HCT116 (cell line): ENCODE measurements at regions not wholly inside any gene's neighbourhood (a gene's known extent, or its start where the extent isn't known, plus 50 kb on each side); places are given as distances from the start of the nearest gene placed in this dataset.

Experiments
- ATAC-seq: fragments of 200-7000 bp; cut with Tn5 transposase; 2 replicates; pipeline ENCODE4 v1.9.1; 2020; ENCODE audit warnings: mild to moderate bottlenecking, moderate library complexity
- BruUV-seq: library from RNA; stranded (reverse); fragments of 400-500 nt; replicated peaks from 2 replicates; lab custom pipeline; 2021; lab: Mats Ljungman, UMichigan
- CTCF ChIA-PET: fragments of 300-600 bp; sonication (Branson Sonifier 250); formaldehyde crosslinking; loops from one replicate; lab custom pipeline; 2021; ENCODE audit warnings: antibody characterized with exemption; lab: Charles Lee
- POLR2A ChIA-PET: fragments of 300-600, 350-600 bp; sonication (Branson Sonifier 250); formaldehyde crosslinking; loops from one replicate; lab custom pipeline; 2021; ENCODE audit warnings: antibody characterized with exemption; lab: Charles Lee
- RAD21 ChIA-PET, 2 experiments: fragments of 300-600 bp; sonication (Branson Sonifier 250); formaldehyde crosslinking; loops; one replicate each; lab custom pipeline; 2023; ENCODE audit warnings: low total read pairs in 2 of 2; ENCODE audit not compliant: uncharacterized antibody in 2 of 2, unreplicated experiment in 2 of 2, low non-redundant PET in 1 of 2; lab: Charles Lee
- DNase-seq: peaks from one replicate; pipeline ENCODE4 v3.0.0-alpha.2; 2010; ENCODE audit warnings: low read depth, low spot score
- H2AFZ ChIP-seq: fragments of 200-600 bp; shearing (Covaris generic), sonication (generic); 2 replicates; pipeline ENCODE4 v1.6.1; 2017; ENCODE audit warnings: low read depth, mixed run types, mixed read lengths, antibody characterized with exemption, low read length; ENCODE audit not compliant: poor library complexity, severe bottlenecking
- H3K27ac ChIP-seq: 2 replicates; pipeline ENCODE4 v1.5.1; 2012; ENCODE audit warnings: low read depth, low read length
- H3K27me3 ChIP-seq: fragments of 200-600 bp; sonication (generic); 2 replicates; pipeline ENCODE4 v1.6.1; 2016; ENCODE audit warnings: mixed run types, low read length, mixed read lengths; ENCODE audit not compliant: insufficient read depth
- H3K36me3 ChIP-seq, 2 experiments: fragments of 200-500 bp in 1 of 2; fragments of 200-600 bp in 1 of 2; sonication (Bioruptor generic) in 1 of 2; sonication (generic) in 1 of 2; 2 replicates each; pipeline versions ENCODE4 v1.5.1 to v1.6.1; 2014 to 2016; ENCODE audit warnings: low read length in 2 of 2, inconsistent platforms in 1 of 2, mixed read lengths in 1 of 2, mixed run types in 1 of 2; ENCODE audit not compliant: insufficient read depth in 2 of 2, control insufficient read depth in 1 of 2
- H3K4me1 ChIP-seq, 2 experiments: fragments of 200-600 bp in 1 of 2; sonication (generic) in 1 of 2; 2 replicates each; pipeline versions ENCODE4 v1.5.1 to v1.6.1; 2012 to 2017; ENCODE audit warnings: low read length in 2 of 2, inconsistent platforms in 1 of 2, mild to moderate bottlenecking in 1 of 2, mixed read lengths in 1 of 2, mixed run types in 1 of 2, moderate library complexity in 1 of 2; ENCODE audit not compliant: insufficient read depth in 2 of 2, control insufficient read depth in 1 of 2
- H3K4me2 ChIP-seq: fragments of 200-600 bp; sonication (generic); 2 replicates; pipeline ENCODE4 v1.6.1; 2017; ENCODE audit warnings: mixed run types, low read length, mixed read lengths
- H3K4me3 ChIP-seq, 2 experiments: fragments of 200-600 bp in 1 of 2; sonication (generic) in 1 of 2; replicated peaks in 1 of 2; 2 replicates each; pipeline ENCODE4 v1.5.1; 2011 to 2016; ENCODE audit warnings: low read length in 2 of 2, control low read depth in 1 of 2, low read depth in 1 of 2, mild to moderate bottlenecking in 1 of 2, mixed read lengths in 1 of 2, mixed run types in 1 of 2
- H3K79me2 ChIP-seq: fragments of 200-600 bp; sonication (generic); 2 replicates; pipeline ENCODE4 v1.6.1; 2017; ENCODE audit warnings: mild to moderate bottlenecking, mixed run types, low read length, moderate library complexity, mixed read lengths; ENCODE audit not compliant: insufficient read depth
- H3K9ac ChIP-seq: fragments of 200-600 bp; sonication (generic); 2 replicates; pipeline ENCODE4 v1.6.1; 2016; ENCODE audit warnings: low read length, mixed read lengths
- H3K9me2 ChIP-seq: fragments of 200-600 bp; sonication (generic), shearing (Covaris generic); 2 replicates; pipeline ENCODE4 v1.6.1; 2017; ENCODE audit warnings: mixed run types, mild to moderate bottlenecking, moderate library complexity; ENCODE audit not compliant: insufficient read depth
- H3K9me3 ChIP-seq, 2 experiments: fragments of 200-500 bp in 1 of 2; fragments of 200-600 bp in 1 of 2; sonication (Bioruptor generic) in 1 of 2; sonication (generic) in 1 of 2; 2 replicates each; pipeline ENCODE4 v1.6.1; 2014 to 2017; ENCODE audit warnings: low read length in 2 of 2, mixed read lengths in 2 of 2, inconsistent platforms in 1 of 2, low read depth in 1 of 2, mild to moderate bottlenecking in 1 of 2, mixed run types in 1 of 2, moderate library complexity in 1 of 2; ENCODE audit not compliant: control insufficient read depth in 1 of 2, insufficient read depth in 1 of 2
- H4K20me1 ChIP-seq: fragments of 200-600 bp; sonication (generic), shearing (Covaris generic); 2 replicates; pipeline ENCODE4 v1.6.1; 2017; ENCODE audit warnings: mixed run types, mild to moderate bottlenecking, moderate library complexity; ENCODE audit not compliant: insufficient read depth
- CBX3 ChIP-seq: IDR thresholded peaks from 2 replicates; pipeline ENCODE4 v1.6.1; 2012; ENCODE audit warnings: low read depth
- EGR1 ChIP-seq: IDR thresholded peaks from 2 replicates; pipeline ENCODE4 v1.6.1; 2012; ENCODE audit warnings: low read depth
- ELF1 ChIP-seq: IDR thresholded peaks from 2 replicates; pipeline ENCODE4 v1.6.1; 2012; ENCODE audit warnings: low read depth, borderline replicate concordance
- FOSL1 ChIP-seq: IDR thresholded peaks from 2 replicates; pipeline ENCODE4 v1.6.1; 2012; ENCODE audit warnings: low read depth
- RAD21 ChIP-seq: IDR thresholded peaks from 2 replicates; pipeline ENCODE4 v1.6.1; 2012; ENCODE audit warnings: low read depth, mild to moderate bottlenecking
- SIN3A ChIP-seq: IDR thresholded peaks from 2 replicates; pipeline ENCODE4 v1.6.1; 2012; ENCODE audit warnings: low read depth
- ZFX ChIP-seq: fragments of 450-650 bp; IDR thresholded peaks from 2 replicates; pipeline ENCODE4 v1.6.1; 2017
- ZNF274 ChIP-seq: fragments of 200-500 bp; sonication (Bioruptor generic); IDR thresholded peaks from 2 replicates; pipeline ENCODE4 v1.6.1; 2014; ENCODE audit warnings: mild to moderate bottlenecking, low read depth, low read length, inconsistent platforms
- intact Hi-C: fragments of 100-400 bp; cut with micrococcal nuclease; formaldehyde crosslinking; loops from 2 replicates; pipeline ENCODE4 v1.10.0; 2022
- TF ChIP-seq, protein P1 (sequence below): IDR thresholded peaks from 2 replicates; pipeline ENCODE4 v1.6.1; 2011; ENCODE audit warnings: mild to moderate bottlenecking, low read length, moderate library complexity; ENCODE audit not compliant: insufficient replicate concordance; ENCODE audit errors: extremely low read depth
- TF ChIP-seq, protein P2 (sequence below), 3 experiments: fragments of 200-600 bp in 1 of 3; sonication (generic) in 1 of 3; IDR thresholded peaks in 2 of 3; conservative IDR thresholded peaks in 1 of 3; 2 replicates each; pipeline ENCODE4 v1.5.1; 2012 to 2017; ENCODE audit warnings: low read depth in 2 of 3, low read length in 2 of 3, antibody characterized with exemption in 1 of 3, borderline replicate concordance in 1 of 3, control low read depth in 1 of 3, mild to moderate bottlenecking in 1 of 3, mixed read lengths in 1 of 3, mixed run types in 1 of 3, moderate library complexity in 1 of 3; ENCODE audit not compliant: insufficient read depth in 1 of 3
- TF ChIP-seq, protein P3 (sequence below): IDR thresholded peaks from 2 replicates; pipeline ENCODE4 v1.6.1; 2012
- TF ChIP-seq, protein P4 (sequence below): IDR thresholded peaks from 2 replicates; pipeline ENCODE4 v1.6.1; 2012; ENCODE audit warnings: low read depth

DNA sequence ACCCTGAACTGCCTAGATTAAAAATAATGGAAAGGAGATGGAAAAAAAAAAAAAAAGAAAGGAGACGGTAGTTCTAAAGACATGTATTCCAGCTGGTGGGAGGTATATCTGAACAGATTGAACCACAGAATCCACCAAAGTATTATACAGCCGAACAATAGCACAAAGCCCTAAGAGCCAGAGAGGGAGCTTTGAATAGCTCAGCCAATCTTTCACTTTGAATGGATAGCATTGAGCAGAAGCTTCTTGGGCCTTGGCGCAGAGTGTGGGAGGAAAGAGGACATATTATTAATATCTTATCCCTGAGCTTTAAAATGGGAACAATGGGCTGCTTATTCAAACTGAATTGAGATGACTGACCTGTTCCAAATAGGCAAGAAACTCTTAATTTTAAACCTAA, 147.8 kb upstream of the PAQR3 start:
- Histone ChIP-seq H3K27ac (no peak overlapping the region), H3K9me3 (0 out of 4 replicates have a peak, but pooled peaks cover 0 to 3% of the 10 kb centered on the region in 2 experiments), H3K9me2 (no peaks in the 10 kb centered on the region), H4K20me1 (no peaks in the 10 kb centered on the region), H3K4me3 (no peak overlapping the region), H3K9ac (no peak overlapping the region), H3K4me2 (no peak overlapping the region), H3K27me3 (peaks cover 12% of the 10 kb centered on the region), H3K36me3 (no peaks in the 10 kb centered on the region), H3K4me1 (no peaks in the 10 kb centered on the region), H3K79me2 (no peaks in the 10 kb centered on the region), H2AFZ (no peak overlapping the region)
- ChIA-PET CTCF (no interaction called here), RAD21 (no interaction called here), POLR2A (no interaction called here)
- BruUV-seq: no TSS peak
- DNase-seq: no peak
- ATAC-seq: no peak
- intact Hi-C loops: no loop called here
- TF ChIP-seq ELF1: no peak
- no peak for TF ChIP-seq SIN3A
- TF ChIP-seq ZFX: no peak
- TF ChIP-seq FOSL1: no peak
- TF ChIP-seq, protein P1, sequence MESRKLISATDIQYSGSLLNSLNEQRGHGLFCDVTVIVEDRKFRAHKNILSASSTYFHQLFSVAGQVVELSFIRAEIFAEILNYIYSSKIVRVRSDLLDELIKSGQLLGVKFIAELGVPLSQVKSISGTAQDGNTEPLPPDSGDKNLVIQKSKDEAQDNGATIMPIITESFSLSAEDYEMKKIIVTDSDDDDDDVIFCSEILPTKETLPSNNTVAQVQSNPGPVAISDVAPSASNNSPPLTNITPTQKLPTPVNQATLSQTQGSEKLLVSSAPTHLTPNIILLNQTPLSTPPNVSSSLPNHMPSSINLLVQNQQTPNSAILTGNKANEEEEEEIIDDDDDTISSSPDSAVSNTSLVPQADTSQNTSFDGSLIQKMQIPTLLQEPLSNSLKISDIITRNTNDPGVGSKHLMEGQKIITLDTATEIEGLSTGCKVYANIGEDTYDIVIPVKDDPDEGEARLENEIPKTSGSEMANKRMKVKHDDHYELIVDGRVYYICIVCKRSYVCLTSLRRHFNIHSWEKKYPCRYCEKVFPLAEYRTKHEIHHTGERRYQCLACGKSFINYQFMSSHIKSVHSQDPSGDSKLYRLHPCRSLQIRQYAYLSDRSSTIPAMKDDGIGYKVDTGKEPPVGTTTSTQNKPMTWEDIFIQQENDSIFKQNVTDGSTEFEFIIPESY: no peak

DNA sequence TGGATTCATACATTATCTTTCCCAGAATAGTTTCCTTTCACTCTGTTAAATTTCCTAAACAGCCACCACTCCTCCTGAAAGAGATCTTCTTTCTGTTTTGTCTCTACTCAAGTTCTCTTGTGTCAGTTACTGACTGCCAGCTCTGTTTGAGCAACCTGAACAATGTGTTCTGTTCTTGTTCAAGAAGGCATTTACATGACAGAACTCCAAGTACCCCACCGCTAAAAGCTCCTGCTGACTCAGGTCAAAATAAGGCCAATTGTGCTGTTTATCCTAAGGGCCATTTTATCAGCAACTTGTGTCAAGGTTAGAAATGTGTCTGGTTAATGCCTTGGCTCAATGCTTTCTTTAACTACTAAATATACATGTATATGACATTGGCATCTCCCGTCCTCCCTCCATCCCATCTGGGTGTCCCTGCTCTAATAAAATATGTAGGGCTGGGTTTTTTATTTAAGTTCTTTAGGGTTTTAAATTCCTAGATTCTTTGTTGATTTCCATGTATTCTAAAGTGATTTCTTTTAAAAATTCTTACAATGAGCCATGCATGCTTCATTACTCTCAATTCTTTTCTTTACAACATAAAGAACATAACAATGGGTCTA, 144.3 kb upstream of the PAQR3 start:
- Histone ChIP-seq H3K4me3 (no peak overlapping the region), H3K27ac (no peak overlapping the region), H3K79me2 (no peaks in the 10 kb centered on the region), H3K4me1 (no peaks in the 10 kb centered on the region), H4K20me1 (no peaks in the 10 kb centered on the region), H3K27me3 (peaks cover 3% of the 10 kb centered on the region; the same call in 1 of the 2 replicates), H3K9me3 (0 out of 4 replicates have a peak, but pooled peaks cover 0 to 3% of the 10 kb centered on the region in 2 experiments), H3K4me2 (no peak overlapping the region), H2AFZ (no peak overlapping the region), H3K9ac (no peak overlapping the region), H3K9me2 (no peaks in the 10 kb centered on the region), H3K36me3 (no peaks in the 10 kb centered on the region)
- BruUV-seq: no TSS peak
- ChIA-PET RAD21 (no interaction called here), CTCF (no interaction called here), POLR2A (no interaction called here)
- ATAC-seq (no peak), DNase-seq (no peak)
- intact Hi-C loops: no loop called here
- TF ChIP-seq, protein P2, sequence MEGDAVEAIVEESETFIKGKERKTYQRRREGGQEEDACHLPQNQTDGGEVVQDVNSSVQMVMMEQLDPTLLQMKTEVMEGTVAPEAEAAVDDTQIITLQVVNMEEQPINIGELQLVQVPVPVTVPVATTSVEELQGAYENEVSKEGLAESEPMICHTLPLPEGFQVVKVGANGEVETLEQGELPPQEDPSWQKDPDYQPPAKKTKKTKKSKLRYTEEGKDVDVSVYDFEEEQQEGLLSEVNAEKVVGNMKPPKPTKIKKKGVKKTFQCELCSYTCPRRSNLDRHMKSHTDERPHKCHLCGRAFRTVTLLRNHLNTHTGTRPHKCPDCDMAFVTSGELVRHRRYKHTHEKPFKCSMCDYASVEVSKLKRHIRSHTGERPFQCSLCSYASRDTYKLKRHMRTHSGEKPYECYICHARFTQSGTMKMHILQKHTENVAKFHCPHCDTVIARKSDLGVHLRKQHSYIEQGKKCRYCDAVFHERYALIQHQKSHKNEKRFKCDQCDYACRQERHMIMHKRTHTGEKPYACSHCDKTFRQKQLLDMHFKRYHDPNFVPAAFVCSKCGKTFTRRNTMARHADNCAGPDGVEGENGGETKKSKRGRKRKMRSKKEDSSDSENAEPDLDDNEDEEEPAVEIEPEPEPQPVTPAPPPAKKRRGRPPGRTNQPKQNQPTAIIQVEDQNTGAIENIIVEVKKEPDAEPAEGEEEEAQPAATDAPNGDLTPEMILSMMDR (IDR thresholded peaks at IDR 0.05 in 2 of 3, conservative IDR thresholded peaks at IDR 0.05 in 1 of 3; ENCODE audit: borderline replicate concordance in 1 of 3, insufficient read depth in 1 of 3, low read depth in 2 of 3, low read length in 2 of 3): no peak
- no peak for TF ChIP-seq SIN3A
- TF ChIP-seq RAD21: no peak
- no peak for TF ChIP-seq ZFX
- TF ChIP-seq, protein P3, sequence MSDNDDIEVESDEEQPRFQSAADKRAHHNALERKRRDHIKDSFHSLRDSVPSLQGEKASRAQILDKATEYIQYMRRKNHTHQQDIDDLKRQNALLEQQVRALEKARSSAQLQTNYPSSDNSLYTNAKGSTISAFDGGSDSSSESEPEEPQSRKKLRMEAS: no peak
- no peak for TF ChIP-seq ZNF274
- TF ChIP-seq, protein P4, sequence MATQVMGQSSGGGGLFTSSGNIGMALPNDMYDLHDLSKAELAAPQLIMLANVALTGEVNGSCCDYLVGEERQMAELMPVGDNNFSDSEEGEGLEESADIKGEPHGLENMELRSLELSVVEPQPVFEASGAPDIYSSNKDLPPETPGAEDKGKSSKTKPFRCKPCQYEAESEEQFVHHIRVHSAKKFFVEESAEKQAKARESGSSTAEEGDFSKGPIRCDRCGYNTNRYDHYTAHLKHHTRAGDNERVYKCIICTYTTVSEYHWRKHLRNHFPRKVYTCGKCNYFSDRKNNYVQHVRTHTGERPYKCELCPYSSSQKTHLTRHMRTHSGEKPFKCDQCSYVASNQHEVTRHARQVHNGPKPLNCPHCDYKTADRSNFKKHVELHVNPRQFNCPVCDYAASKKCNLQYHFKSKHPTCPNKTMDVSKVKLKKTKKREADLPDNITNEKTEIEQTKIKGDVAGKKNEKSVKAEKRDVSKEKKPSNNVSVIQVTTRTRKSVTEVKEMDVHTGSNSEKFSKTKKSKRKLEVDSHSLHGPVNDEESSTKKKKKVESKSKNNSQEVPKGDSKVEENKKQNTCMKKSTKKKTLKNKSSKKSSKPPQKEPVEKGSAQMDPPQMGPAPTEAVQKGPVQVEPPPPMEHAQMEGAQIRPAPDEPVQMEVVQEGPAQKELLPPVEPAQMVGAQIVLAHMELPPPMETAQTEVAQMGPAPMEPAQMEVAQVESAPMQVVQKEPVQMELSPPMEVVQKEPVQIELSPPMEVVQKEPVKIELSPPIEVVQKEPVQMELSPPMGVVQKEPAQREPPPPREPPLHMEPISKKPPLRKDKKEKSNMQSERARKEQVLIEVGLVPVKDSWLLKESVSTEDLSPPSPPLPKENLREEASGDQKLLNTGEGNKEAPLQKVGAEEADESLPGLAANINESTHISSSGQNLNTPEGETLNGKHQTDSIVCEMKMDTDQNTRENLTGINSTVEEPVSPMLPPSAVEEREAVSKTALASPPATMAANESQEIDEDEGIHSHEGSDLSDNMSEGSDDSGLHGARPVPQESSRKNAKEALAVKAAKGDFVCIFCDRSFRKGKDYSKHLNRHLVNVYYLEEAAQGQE: no peak
- no peak for TF ChIP-seq EGR1
- no peak for TF ChIP-seq CBX3
